ENCODE measurements at regions not wholly inside any gene's neighbourhood (a gene's known extent, or its start where the extent isn't known, plus 50 kb on each side); places are given as distances from the start of the nearest gene placed in this dataset.
"Not testable (repeated sequence)": the region's sequence is repeated elsewhere in the genome, so short reads cannot be mapped to it uniquely, and the experiment has no call there.

- no peak for DNase-seq
Measured at GRCh38 chr11:97722721-97723120, 1298.0 kb upstream of the CNTN5 start.

GRCh38 chr11:97729546-97730272, 1291.0 kb upstream of the CNTN5 start:
- DNase-seq, result no peak

DNA sequence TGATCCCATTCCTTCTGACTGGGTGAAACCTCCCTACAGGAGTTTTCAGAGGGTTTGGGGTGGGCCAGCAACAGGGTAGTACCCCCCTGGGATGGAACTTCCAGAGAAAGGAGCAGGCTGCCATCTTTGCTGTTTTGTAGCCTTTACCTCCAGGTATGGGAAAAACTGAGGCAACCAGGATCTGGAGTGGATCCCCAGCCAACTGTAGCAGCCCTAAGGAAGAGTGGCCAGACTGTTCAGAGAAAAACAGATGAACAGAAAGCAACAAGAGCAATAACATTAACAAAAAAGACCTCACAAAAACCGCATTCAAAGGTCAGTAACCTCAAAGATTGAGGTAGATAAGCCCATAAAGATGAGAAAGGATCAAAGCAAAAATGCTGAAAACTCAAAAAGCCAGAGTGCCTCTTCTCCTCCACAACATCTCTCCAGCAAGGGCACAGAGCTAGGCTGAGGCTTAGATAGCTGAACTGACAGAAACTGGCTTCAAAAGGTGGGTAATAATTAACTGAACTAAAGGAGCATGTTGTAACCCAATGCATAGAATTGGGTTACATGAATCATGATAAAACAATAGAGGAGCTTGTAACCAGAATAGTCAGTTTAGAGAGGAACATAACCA, 1288.6 kb upstream of the CNTN5 start:
- DNase-seq, result no peak

DNA sequence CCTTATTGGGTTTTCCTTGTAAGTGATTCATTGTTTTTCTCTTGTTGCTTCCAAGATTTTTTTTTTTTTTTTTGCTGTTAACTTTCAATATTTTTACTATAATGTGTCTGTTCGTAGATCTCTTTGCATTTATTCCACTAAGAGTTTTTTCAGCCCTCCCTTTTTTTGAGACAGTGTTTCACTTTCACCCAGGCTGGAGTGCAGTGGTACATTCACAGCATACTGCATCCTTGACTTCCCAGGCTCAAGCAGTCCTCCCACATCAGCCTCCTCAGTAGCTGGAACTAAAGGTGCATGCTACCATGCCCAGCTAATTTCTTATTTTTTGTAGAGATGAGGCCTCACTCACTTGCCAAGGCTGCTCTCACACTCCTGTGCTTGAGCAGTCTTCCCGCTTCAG, 1282.0 kb upstream of the CNTN5 start:
- no peak for DNase-seq

DNA sequence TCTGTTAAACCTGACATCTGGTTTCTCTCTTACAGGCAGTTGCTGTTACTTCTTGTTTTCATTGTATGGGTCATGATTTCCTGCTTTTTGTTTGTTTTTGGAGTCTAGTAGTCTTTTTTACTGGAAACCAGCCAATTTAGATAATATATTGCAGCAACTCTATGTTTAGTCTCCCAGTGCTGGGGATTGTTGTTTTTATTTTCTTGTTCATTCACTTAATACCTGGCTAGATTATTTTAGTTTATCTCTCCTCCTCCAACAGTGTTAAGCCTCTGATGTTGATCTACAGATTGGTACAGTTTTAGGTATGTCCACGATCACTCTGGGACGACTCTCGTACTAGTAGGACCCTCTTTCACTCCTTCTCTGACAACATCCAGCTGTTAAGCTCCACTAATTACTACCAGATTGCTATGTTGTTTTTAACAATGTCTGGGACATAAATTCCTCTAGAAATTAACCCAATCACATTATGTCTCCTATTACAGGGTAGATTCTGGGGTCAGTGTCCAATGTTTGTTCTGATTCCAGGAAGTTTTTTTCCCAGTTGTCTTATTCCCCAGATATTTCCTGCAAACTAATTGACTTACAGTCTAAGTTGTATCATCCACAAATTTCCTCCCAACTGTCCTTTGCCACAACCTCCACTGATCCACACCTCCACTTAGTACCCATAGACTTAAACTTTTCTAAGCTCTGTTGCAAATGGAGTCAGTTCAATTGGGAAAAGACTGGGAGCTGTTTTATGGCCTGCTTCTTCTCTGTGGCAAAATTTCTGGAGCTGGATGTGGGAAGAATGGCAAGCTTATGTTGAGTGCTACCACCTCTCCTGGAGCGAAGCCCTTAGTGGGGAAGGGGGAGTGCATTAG, 1280.6 kb upstream of the CNTN5 start:
- DNase-seq, result no peak

- no peak for DNase-seq
Measured at GRCh38 chr11:97740801-97741151, 1280.0 kb upstream of the CNTN5 start.

GRCh38 chr11:97742717-97743116, 1278.0 kb upstream of the CNTN5 start:
- no peak for DNase-seq

GRCh38 chr11:97743205-97743742, 1277.5 kb upstream of the CNTN5 start:
- no peak for DNase-seq

GRCh38 chr11:97745515-97746050, 1275.2 kb upstream of the CNTN5 start:
- no peak for DNase-seq

- no peak for DNase-seq
Measured at GRCh38 chr11:97746818-97747217, 1273.9 kb upstream of the CNTN5 start.

DNA sequence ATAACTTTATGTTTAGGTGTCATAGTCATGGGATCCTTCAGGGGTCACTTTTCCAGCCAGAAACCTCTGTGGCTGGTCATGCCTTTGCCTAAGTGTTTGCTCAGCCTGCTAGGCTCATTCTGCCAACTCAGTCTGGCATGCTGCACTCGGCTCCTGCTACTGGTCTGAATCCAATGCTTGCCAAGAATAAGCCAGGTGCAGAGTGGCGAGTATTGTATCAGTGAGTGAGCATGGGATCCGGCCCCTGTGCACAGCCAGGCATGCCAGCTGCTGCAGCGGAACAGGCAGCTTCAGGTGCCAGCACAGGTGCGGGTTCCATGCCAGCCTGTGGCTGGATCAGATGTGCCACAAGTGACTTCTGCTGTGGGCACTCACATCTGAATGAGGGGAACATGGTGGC, 1269.3 kb upstream of the CNTN5 start:
- no peak for DNase-seq

DNA sequence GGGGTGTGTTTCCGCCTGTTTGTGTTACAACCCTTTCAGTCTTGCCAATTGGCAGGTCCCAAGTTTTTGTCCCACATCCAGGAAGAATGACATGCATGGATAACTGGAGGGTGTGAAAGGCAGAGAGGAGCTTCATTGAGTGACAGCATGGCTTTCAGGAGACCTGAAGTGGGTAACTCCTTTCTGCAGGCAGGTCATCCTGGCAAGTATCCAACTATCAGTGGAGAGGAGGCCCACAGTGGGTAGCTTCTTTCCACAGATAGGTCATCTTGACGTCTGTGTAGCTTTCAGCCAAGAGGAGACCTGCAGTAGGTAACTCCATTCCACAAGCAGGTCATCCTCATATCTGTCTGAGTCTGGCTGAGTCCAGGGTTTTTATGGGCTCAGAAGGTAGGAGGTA, 1268.8 kb upstream of the CNTN5 start:
- DNase-seq, result no peak

- DNase-seq, result no peak
Measured at GRCh38 chr11:97754976-97755375, 1265.8 kb upstream of the CNTN5 start.

DNA sequence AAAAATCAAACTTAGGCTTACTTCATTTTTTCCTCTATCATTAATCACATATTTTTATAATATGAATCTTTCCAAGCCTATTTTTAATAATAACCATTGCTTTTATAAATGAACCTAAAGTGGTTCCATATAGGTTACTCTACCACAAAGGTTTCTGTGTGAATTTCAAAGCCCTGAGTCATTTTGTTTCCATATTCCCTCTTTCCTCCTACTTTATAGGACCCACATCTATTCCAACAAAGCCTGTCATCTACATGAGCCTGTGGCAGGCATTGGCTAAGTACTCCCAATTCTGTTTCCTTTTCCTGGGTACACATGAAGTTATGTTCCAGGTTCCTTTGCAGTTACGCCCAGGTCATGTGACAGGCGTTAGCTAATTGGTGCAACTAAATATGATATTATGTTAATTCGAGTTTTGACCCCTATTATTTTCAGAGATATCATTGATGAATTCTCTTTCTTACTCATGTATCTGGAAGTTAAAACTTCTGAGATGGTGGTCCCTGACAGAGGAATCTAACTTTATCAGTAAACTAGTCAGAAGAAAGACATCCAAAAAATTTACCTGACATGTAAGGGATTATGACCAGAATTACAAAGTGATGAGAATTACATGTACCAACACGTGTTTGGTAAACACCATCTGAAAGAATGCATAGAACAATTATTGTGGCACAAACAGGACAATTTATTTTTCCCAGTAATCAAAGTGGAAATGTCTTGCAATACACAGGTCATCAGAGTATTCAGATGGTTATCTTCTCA, 1264.0 kb upstream of the CNTN5 start:
- DNase-seq, result no peak

DNA sequence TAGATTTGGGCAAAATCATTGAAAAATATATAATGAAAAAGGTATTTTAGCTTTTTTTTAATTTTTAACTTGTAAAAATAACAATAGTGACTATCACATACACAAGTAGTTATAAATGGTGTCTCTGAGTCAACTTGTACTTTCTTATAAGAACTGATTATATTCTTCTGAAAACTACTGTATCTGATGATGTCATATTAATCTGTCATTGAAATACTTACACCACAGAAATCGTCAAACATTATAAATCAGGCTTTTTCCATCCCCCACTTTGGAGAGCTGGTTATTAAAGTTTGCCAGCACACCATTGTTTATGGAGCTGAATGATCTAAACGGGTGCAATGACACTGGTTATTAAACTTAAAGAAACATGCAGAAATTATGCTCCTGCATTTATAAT, 1259.6 kb upstream of the CNTN5 start:
- no peak for DNase-seq

- no peak for DNase-seq
Measured at GRCh38 chr11:97764193-97764592, 1256.6 kb upstream of the CNTN5 start.

GRCh38 chr11:97764605-97765004, 1256.1 kb upstream of the CNTN5 start:
- DNase-seq, result no peak

GRCh38 chr11:97770570-97770969, 1250.2 kb upstream of the CNTN5 start:
- DNase-seq, result no peak

- DNase-seq, result no peak
Measured at GRCh38 chr11:97772705-97773104, 1248.0 kb upstream of the CNTN5 start.

DNA sequence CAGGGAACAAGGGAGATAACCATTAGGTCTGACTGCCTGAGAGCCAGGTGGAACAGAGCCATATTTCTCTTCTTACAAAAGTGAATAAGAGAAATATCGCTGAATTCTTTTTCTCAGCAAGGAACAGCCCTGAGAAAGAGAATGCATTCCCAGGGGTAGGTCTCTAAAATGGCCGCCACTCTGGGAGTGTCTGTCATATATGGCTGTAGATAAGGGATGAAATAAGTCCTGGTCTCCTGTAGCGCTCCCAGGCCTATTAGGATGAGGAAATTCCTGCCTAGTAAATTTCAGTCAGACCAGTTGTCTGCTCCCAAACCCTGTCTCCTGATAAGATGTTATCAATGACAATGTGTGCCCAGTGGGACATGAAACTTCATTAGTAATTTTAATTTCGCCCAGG, 1236.4 kb upstream of the CNTN5 start:
- DNase-seq, result not testable (repeated sequence)

DNA sequence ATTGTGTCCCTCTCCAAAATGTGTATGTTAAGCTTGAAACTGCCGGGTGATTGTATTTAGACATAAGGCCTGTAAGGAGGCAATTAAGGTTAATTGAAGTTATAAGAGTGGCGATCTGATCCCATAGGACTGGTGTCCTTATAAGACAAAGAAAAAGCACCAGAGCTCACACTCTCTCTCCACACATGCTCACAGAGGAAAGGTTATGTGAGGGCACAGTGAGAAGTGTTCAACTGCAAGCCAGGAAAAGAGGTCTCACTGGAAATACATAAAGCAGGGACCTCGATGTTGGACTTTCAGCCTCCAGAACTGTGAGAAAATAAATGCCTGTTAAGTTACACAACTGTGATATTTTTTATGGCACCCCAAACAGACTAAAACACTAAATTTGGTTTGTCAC, 1233.8 kb upstream of the CNTN5 start:
- no peak for DNase-seq

DNA sequence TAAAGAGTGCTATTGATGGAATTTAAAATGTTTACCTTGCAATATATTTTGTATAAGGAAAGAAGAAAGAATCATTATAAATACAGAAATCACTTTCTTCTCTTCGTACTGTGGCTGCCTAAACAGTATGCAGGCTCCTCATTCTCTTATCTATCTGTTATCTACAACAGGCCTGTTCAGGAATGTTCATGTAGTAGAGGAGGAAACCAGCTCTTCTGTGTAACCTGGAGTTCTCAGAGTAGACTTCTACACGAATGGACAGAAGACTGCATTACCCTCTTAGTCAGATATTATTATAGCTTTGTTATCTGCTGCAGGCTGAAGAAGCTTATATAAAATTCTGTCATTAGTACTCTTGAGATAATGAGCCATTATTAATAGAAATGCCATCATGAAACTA, 1225.9 kb upstream of the CNTN5 start:
- DNase-seq, result no peak

DNA sequence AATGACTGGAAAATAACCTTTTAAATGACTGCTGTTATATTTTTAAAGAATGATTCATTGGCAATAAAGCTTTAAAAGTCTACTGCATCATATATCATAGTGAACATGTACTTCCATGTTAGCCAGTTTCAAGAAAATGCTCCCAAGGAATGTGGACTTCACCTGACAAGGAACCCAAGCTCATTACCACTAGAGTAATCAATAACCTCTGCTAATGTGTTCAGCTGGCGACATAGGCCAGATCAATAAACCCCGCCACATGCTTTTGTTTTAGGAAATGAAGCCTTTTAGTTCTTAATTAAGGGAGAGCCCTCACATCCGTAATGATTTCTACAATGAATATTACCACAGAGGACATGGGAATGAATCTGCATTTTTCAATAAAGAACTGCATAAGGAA, 1219.9 kb upstream of the CNTN5 start:
- no peak for DNase-seq
